Neural cell (in vitro differentiated cells): ENCODE measurements at regions not wholly inside any gene's neighbourhood (a gene's known extent, or its start where the extent isn't known, plus 50 kb on each side); places are given as distances from the start of the nearest gene placed in this dataset.

Source experiments
- H2AFZ ChIP-seq: fragments of 200-600, 300-800 bp; sonication (generic), shearing (Covaris generic); 2 replicates; pipeline ENCODE4 v1.6.0; 2014; ENCODE audit warnings: low read depth, mild to moderate bottlenecking, antibody characterized with exemption, low read length, moderate library complexity
- H3F3A ChIP-seq: fragments of 200-600 bp; shearing (Covaris generic); 2 replicates; pipeline ENCODE4 v1.6.1; 2016; ENCODE audit warnings: mild to moderate bottlenecking, moderate library complexity, mixed read lengths, antibody characterized with exemption, low read length; ENCODE audit not compliant: insufficient read depth, poor library complexity, severe bottlenecking
- H3K27ac ChIP-seq: fragments of 200-600, 300-800 bp; sonication (generic), shearing (Covaris generic); 2 replicates; pipeline ENCODE4 v1.5.1; 2014; ENCODE audit warnings: mild to moderate bottlenecking, low read length, moderate library complexity
- H3K27me3 ChIP-seq: fragments of 300-800, 200-600 bp; sonication (generic), shearing (Covaris generic); 2 replicates; pipeline ENCODE4 v1.6.0; 2014; ENCODE audit warnings: mild to moderate bottlenecking, low read depth, low read length, moderate library complexity; ENCODE audit not compliant: insufficient read depth
- H3K36me3 ChIP-seq: fragments of 300-800, 200-600 bp; sonication (generic), shearing (Covaris generic); 2 replicates; pipeline ENCODE4 v1.5.1; 2014; ENCODE audit warnings: mild to moderate bottlenecking, antibody characterized with exemption, low read length, moderate library complexity; ENCODE audit not compliant: insufficient read depth
- H3K4me2 ChIP-seq: fragments of 300-800, 200-600 bp; sonication (generic), shearing (Covaris generic); 2 replicates; pipeline ENCODE4 v1.6.0; 2014; ENCODE audit warnings: mild to moderate bottlenecking, low read length
- H3K4me3 ChIP-seq: fragments of 300-800, 200-600 bp; sonication (generic), shearing (Covaris generic); 2 replicates; pipeline ENCODE4 v1.5.1; 2014; ENCODE audit warnings: mild to moderate bottlenecking, low read length, moderate library complexity
- H3K79me2 ChIP-seq: fragments of 200-600 bp; shearing (Covaris generic); replicated peaks from 2 replicates; pipeline ENCODE4 v1.6.0; 2014; ENCODE audit warnings: mild to moderate bottlenecking, low read length, moderate library complexity; ENCODE audit not compliant: insufficient read depth
- H3K9ac ChIP-seq: fragments of 300-800, 200-600 bp; sonication (generic), shearing (Covaris generic); 2 replicates; pipeline ENCODE4 v1.6.1; 2016; ENCODE audit warnings: mild to moderate bottlenecking, low read length, mixed read lengths
- H3K9me2 ChIP-seq: fragments of 200-600 bp; shearing (Covaris generic); 2 replicates; pipeline ENCODE4 v1.6.1; 2016; ENCODE audit warnings: mild to moderate bottlenecking, low read length, mixed read lengths; ENCODE audit not compliant: insufficient read depth
- H3K9me3 ChIP-seq: fragments of 200-600, 300-800 bp; sonication (generic), shearing (Covaris generic); 2 replicates; pipeline ENCODE4 v1.6.1; 2016; ENCODE audit warnings: mild to moderate bottlenecking, mixed run types, low read length, moderate library complexity, mixed read lengths
- H4K20me1 ChIP-seq: fragments of 200-600 bp; shearing (Covaris generic); 2 replicates; pipeline ENCODE4 v1.6.1; 2016; ENCODE audit warnings: mild to moderate bottlenecking, mixed run types; ENCODE audit not compliant: insufficient read depth
- CTCF ChIP-seq: fragments of 450-650 bp; IDR thresholded peaks from 2 replicates; pipeline ENCODE4 v1.5.1; 2014; ENCODE audit warnings: antibody characterized with exemption, mild to moderate bottlenecking, moderate library complexity; ENCODE audit not compliant: poor library complexity, severe bottlenecking
- EP300 ChIP-seq: fragments of 450-650 bp; conservative IDR thresholded peaks from 2 replicates; pipeline ENCODE4 v1.6.1; 2014; ENCODE audit warnings: antibody characterized with exemption, mild to moderate bottlenecking, moderate library complexity; ENCODE audit not compliant: poor library complexity, severe bottlenecking
- EZH2 ChIP-seq: fragments of 200-600, 300-800 bp; shearing (Covaris generic), sonication (generic); IDR thresholded peaks from 2 replicates; pipeline ENCODE4 v1.6.1; 2014; ENCODE audit warnings: antibody characterized with exemption, low read length, borderline replicate concordance, mild to moderate bottlenecking; ENCODE audit not compliant: insufficient read depth, poor library complexity, severe bottlenecking
- MXI1 ChIP-seq: fragments of 450-650 bp; conservative IDR thresholded peaks from 2 replicates; pipeline ENCODE4 v1.6.1; 2014; ENCODE audit warnings: antibody characterized with exemption, mild to moderate bottlenecking; ENCODE audit not compliant: poor library complexity, severe bottlenecking
- POLR2AphosphoS5 ChIP-seq: IDR thresholded peaks from 2 replicates; pipeline ENCODE4 v1.6.1; 2012
- RAD21 ChIP-seq: fragments of 450-650 bp; conservative IDR thresholded peaks from 2 replicates; pipeline ENCODE4 v1.6.1; 2014; ENCODE audit warnings: antibody characterized with exemption, mild to moderate bottlenecking, moderate library complexity
- REST ChIP-seq: IDR thresholded peaks from 2 replicates; pipeline ENCODE4 v1.6.1; 2012; ENCODE audit warnings: borderline replicate concordance
- SMC3 ChIP-seq: fragments of 450-650 bp; conservative IDR thresholded peaks from 2 replicates; pipeline ENCODE4 v1.6.1; 2014; ENCODE audit warnings: antibody characterized with exemption, mild to moderate bottlenecking, moderate library complexity; ENCODE audit not compliant: poor library complexity
- TAF1 ChIP-seq: IDR thresholded peaks from 2 replicates; pipeline ENCODE4 v1.6.1; 2012; ENCODE audit warnings: low read depth

GRCh38 chr7:86953219-86953618, 106.2 kb downstream of the ELAPOR2 start:
- no peak for TF ChIP-seq EP300
- no peak for TF ChIP-seq REST
- TF ChIP-seq CTCF, result no peak
- no peak for TF ChIP-seq RAD21
- TF ChIP-seq TAF1, result no peak
- Histone ChIP-seq H3K4me3 (no peak overlapping the region), H3K4me2 (no peak overlapping the region), H3K9me3 (no peaks in the 10 kb centered on the region), H3K79me2 (no peaks in the 10 kb centered on the region), H3K27ac (no peak overlapping the region), H3K36me3 (no peaks in the 10 kb centered on the region), H2AFZ (no peak overlapping the region), H4K20me1 (no peaks in the 10 kb centered on the region), H3K9ac (no peak overlapping the region), H3F3A (no peaks in the 10 kb centered on the region), H3K27me3 (no peaks in the 10 kb centered on the region), H3K9me2 (no peaks in the 10 kb centered on the region)

GRCh38 chr7:86951895-86952294, 107.6 kb downstream of the ELAPOR2 start:
- H3K36me3 ChIP-seq, result no peaks in the 10 kb centered on the region
- TF ChIP-seq RAD21 (no peak), TAF1 (no peak), MXI1 (no peak), EZH2 (no peak), POLR2AphosphoS5 (no peak), EP300 (no peak), CTCF (no peak), SMC3 (no peak), REST (no peak)
- no peak overlapping the region for H3K9ac ChIP-seq
- no peaks in the 10 kb centered on the region for H4K20me1 ChIP-seq
- no peaks in the 10 kb centered on the region for H3K27me3 ChIP-seq
- no peaks in the 10 kb centered on the region for H3K9me3 ChIP-seq
- H2AFZ ChIP-seq, result no peak overlapping the region
- no peak overlapping the region for H3K27ac ChIP-seq
- no peaks in the 10 kb centered on the region for H3K9me2 ChIP-seq
- H3K4me3 ChIP-seq, result no peak overlapping the region
- no peaks in the 10 kb centered on the region for H3F3A ChIP-seq
- no peak overlapping the region for H3K4me2 ChIP-seq
- no peaks in the 10 kb centered on the region for H3K79me2 ChIP-seq
